ENCODE measurements at regions not wholly inside any gene's neighbourhood (a gene's known extent, or its start where the extent isn't known, plus 50 kb on each side); places are given as distances from the start of the nearest gene placed in this dataset.
A peak's percentile ranks its signal among the peaks of the same experiment; 100 is the strongest.
"Not testable (repeated sequence)": the region's sequence is repeated elsewhere in the genome, so short reads cannot be mapped to it uniquely, and the experiment has no call there.

DNA sequence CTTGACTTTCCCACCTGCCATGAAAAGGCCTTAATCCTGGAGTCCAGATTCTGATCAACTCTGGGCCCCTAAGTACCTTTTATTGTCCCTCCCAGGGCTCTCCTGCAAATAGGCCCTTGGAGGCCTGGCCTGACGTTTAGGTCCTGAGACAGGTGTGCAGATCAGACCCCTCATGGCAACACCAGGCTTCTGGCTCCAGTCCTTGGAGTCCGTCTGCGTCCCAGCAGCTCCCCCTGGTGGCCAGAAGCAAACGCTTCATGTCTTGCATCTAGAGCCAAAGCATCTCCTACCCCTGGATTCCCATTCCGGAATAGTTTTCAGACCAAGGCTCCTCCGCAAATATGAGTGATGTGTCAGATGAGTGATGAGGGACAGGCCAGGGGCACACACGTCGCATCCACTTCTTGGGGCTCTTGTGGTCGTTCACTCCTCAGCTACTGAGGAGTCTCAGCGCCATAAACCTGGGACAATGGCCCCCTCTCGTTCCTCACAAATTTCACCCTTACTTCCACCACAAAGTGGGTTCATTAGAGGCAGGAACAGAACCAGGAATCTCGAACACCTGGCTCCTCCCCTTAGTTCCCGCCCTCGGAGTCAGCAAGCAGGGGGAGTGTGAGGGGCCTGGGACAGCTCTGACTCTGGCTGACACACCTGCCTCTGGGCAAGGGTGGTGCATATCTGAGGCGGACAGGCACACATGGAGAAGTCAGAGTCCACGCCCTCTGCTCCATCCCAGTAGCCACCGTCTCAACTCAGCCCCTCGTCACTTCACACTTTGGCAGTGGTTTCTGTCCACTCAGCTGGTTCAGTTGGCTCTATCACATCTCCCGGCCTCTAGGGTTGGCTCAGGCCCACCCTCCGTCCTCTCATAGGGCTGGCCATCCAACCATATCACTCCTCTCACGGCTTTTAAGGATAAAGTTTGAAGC, 77.9 kb upstream of the PWP1 start:
- DNase-seq: peak; percentile 26 to 48

- DNase-seq: not testable (repeated sequence)
Observed at GRCh38 chr12:107608779-107609178, 76.8 kb upstream of the PWP1 start.

- peak; percentile 8 to 13 for DNase-seq
Observed at GRCh38 chr12:107610021-107610859, 75.4 kb upstream of the PWP1 start.

DNA sequence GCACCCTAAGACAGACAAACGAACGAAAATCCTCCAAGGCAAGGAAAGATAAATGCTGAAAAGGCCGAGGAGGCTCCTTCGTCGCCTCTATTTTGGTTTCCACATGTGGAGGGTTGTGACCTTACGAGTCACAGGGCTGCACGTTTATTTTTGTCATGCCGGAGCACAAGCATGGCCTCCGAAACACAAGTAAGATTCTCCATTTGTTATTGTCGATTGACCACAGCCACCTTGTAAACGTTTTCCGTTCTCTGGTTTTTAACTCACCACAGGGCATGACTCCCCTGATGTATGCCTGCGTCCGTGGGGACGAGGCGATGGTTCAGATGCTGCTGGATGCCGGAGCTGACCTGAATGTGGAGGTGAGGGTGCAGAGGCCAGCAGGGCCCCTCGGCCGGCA, 73.1 kb upstream of the PWP1 start:
- DNase-seq: no peak

DNA sequence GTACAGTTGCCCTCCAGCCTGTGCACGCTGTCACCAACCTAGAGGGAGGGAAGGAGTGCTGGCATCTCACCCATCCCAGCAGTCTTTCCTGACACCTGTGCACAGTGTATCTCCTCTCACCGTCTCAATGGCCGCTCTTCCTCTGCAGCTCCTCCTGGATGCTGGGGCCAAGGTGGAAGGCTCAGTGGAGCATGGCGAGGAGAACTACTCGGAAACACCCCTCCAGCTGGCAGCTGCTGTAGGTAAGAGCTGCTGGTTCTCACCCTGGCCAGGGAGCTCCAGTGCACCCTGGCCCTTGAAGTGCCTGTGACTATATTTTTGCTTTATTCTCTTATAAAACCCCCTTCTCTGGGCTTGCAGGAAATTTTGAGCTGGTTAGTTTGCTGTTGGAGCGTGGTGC, 68.7 kb upstream of the PWP1 start:
- DNase-seq: no peak

GRCh38 chr12:107618106-107618505, 67.5 kb upstream of the PWP1 start:
- no peak for DNase-seq

- DNase-seq: no peak
Observed at GRCh38 chr12:107619831-107620230, 65.8 kb upstream of the PWP1 start.

- DNase-seq: peak; percentile 4 to 8
Observed at GRCh38 chr12:107622001-107622400, 63.6 kb upstream of the PWP1 start.

- DNase-seq: no peak
Observed at GRCh38 chr12:107624493-107624892, 61.1 kb upstream of the PWP1 start.

- no peak for DNase-seq
Observed at GRCh38 chr12:107631715-107632114, 53.9 kb upstream of the PWP1 start.

GRCh38 chr12:107632246-107632645, 53.4 kb upstream of the PWP1 start:
- DNase-seq: no peak

DNA sequence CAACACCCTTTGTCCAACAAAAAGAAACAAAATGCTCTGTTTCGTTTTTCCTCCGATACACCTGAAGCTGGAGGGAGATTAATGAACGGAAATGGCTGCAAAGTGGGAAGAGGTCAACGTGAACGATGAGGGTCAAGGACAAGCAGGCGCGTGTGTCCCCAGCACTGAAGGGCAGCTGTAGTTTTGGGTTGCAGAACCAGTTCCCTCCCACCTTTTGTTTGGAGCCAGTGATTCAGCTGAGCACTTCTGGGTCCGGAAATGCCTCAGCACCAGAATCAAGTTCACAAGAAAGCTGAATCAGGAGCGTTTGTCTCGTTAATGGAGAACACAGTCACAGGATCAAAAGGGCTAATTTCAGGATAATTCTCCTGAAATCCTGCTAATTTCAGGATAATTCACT, 51.1 kb upstream of the PWP1 start:
- no peak for DNase-seq

GRCh38 chr12:107635139-107635538, 50.5 kb upstream of the PWP1 start:
- no peak for DNase-seq
